Testis (tissue), 2 donors: ENCODE measurements at regions not wholly inside any gene's neighbourhood (a gene's known extent, or its start where the extent isn't known, plus 50 kb on each side); places are given as distances from the start of the nearest gene placed in this dataset.

ENCODE experiments used
- CTCF ChIP-seq, 3 experiments: fragments of 450-650 bp in 2 of 3; fragments of 200-600 bp in 1 of 3; sonication (generic) in 1 of 3; IDR thresholded peaks; one replicate each; pipeline ENCODE4 v1.5.1; 2016 to 2019; ENCODE audit warnings: antibody characterized with exemption in 3 of 3, mild to moderate bottlenecking in 2 of 3, moderate library complexity in 1 of 3
- POLR2A ChIP-seq: fragments of 450-650 bp; IDR thresholded peaks from one replicate; pipeline ENCODE4 v1.6.1; 2017; ENCODE audit warnings: antibody characterized with exemption, mild to moderate bottlenecking, moderate library complexity

- TF ChIP-seq POLR2A (no peak), CTCF (IDR thresholded peaks at IDR 0.05) (no peak)
These were observed 131.3 kb downstream of the KCTD15 start for GRCh38 chr19:33927789-33928457.
